AG09309 (cell line): ENCODE measurements at regions not wholly inside any gene's neighbourhood (a gene's known extent, or its start where the extent isn't known, plus 50 kb on each side); places are given as distances from the start of the nearest gene placed in this dataset.

Experiments used
- DNase-seq: peaks from one replicate; pipeline ENCODE4 v3.0.0-alpha.2; 2010; ENCODE audit warnings: low read depth
- H3K4me3 ChIP-seq: 2 replicates; pipeline ENCODE4 v1.5.1; 2011; ENCODE audit warnings: mild to moderate bottlenecking, low read depth, low read length, moderate library complexity; ENCODE audit not compliant: control insufficient read depth
- TF ChIP-seq, protein P1 (sequence below): IDR thresholded peaks from 2 replicates; pipeline ENCODE4 v1.5.1; 2011; ENCODE audit warnings: mild to moderate bottlenecking, low read depth, low read length, inconsistent platforms; ENCODE audit not compliant: insufficient read depth, control insufficient read depth; ENCODE audit errors: missing control alignments

GRCh38 chr15:36372968-36373367 is 206.5 kb upstream of the CDIN1 start:
- TF ChIP-seq, protein P1, sequence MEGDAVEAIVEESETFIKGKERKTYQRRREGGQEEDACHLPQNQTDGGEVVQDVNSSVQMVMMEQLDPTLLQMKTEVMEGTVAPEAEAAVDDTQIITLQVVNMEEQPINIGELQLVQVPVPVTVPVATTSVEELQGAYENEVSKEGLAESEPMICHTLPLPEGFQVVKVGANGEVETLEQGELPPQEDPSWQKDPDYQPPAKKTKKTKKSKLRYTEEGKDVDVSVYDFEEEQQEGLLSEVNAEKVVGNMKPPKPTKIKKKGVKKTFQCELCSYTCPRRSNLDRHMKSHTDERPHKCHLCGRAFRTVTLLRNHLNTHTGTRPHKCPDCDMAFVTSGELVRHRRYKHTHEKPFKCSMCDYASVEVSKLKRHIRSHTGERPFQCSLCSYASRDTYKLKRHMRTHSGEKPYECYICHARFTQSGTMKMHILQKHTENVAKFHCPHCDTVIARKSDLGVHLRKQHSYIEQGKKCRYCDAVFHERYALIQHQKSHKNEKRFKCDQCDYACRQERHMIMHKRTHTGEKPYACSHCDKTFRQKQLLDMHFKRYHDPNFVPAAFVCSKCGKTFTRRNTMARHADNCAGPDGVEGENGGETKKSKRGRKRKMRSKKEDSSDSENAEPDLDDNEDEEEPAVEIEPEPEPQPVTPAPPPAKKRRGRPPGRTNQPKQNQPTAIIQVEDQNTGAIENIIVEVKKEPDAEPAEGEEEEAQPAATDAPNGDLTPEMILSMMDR = no peak
- DNase-seq = no peak
- H3K4me3 ChIP-seq = no peak overlapping the region

GRCh38 chr15:36373550-36373949 is 205.9 kb upstream of the CDIN1 start:
- no peak for DNase-seq
- TF ChIP-seq, protein P1 = no peak
- no peak overlapping the region for H3K4me3 ChIP-seq

DNA sequence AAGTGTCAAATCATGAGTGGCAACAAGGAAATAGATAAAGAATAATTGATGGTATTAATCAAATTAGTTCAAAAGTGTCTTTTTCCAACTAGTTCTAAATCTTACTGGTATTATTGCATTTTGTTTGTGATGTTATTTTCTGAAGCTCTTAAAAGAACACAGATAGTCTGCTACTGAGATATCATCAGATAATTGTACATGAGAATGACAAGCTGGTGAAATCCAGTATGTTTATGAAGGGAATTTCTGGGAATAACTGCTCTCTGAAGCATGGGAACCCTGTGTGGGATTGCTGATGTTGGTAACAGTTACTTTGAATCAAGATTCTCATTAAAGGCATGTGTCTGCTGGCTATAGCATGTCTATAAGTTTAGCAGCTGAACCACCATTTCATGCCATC is 190.3 kb upstream of the CDIN1 start:
- TF ChIP-seq, protein P1 = no peak
- no peak for DNase-seq
- H3K4me3 ChIP-seq = no peak overlapping the region

GRCh38 chr15:36390491-36390890 is 188.9 kb upstream of the CDIN1 start:
- TF ChIP-seq, protein P1 = no peak
- DNase-seq = no peak
- no peak overlapping the region for H3K4me3 ChIP-seq

GRCh38 chr15:36392676-36393266 is 186.7 kb upstream of the CDIN1 start:
- TF ChIP-seq, protein P1 = no peak
- no peak for DNase-seq
- no peak overlapping the region for H3K4me3 ChIP-seq

- TF ChIP-seq, protein P1 = no peak
- no peak for DNase-seq
- no peak overlapping the region for H3K4me3 ChIP-seq
These were observed 181.2 kb upstream of the CDIN1 start for GRCh38 chr15:36398212-36398611.

DNA sequence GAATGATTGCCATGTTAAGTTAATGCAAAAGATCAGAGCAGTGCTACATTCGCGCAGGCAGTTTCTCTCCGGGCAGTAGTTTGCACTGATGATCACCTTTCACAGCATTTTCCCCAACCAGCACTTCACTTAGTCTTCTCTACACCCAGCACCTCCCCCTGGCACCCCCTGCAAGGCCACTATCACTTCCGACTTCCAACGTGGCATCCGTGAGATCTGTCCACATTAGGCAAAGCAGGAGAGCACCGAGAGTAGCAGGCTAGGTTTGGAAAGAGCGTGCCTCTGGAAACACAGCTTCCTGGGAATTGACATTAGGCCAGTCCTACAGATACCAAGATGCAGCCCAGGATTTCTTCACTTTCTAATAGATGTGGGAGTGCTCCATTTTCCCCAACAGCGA is 180.2 kb upstream of the CDIN1 start:
- no peak overlapping the region for H3K4me3 ChIP-seq
- TF ChIP-seq, protein P1 = no peak
- no peak for DNase-seq
